Sigmoid colon (tissue), 6 donors: ENCODE measurements at regions not wholly inside any gene's neighbourhood (a gene's known extent, or its start where the extent isn't known, plus 50 kb on each side); places are given as distances from the start of the nearest gene placed in this dataset.
"Not testable (repeated sequence)": the region's sequence is repeated elsewhere in the genome, so short reads cannot be mapped to it uniquely, and the experiment has no call there.

ENCODE experiments used
- DNase-seq: peaks from one replicate; pipeline ENCODE4 v3.0.0-alpha.2; 2019
- H3K27ac ChIP-seq, 4 donors: fragments of 200-600 bp; sonication (generic); one replicate each; pipeline ENCODE4 v1.5.1; 2016 to 2019; ENCODE audit warnings: mild to moderate bottlenecking in 1 of 4
- H3K27me3 ChIP-seq, 3 donors: fragments of 200-600 bp; sonication (generic); one replicate each; pipeline ENCODE4 v1.5.1; 2019; ENCODE audit warnings: mild to moderate bottlenecking in 1 of 3
- H3K36me3 ChIP-seq, 4 donors: fragments of 200-600 bp; sonication (generic); one replicate each; pipeline ENCODE4 v1.5.1; 2016 to 2019
- H3K4me1 ChIP-seq, 4 donors: fragments of 200-600 bp; sonication (generic); one replicate each; pipeline ENCODE4 v1.5.1; 2017 to 2019
- H3K4me3 ChIP-seq, 4 donors: fragments of 200-600 bp; sonication (generic); one replicate each; pipeline ENCODE4 v1.5.1; 2017 to 2019; ENCODE audit warnings: mild to moderate bottlenecking in 2 of 4, moderate library complexity in 1 of 4
- H3K9me3 ChIP-seq, 4 donors: fragments of 200-600 bp in 3 of 4; sonication (generic) in 3 of 4; one replicate each; pipeline versions ENCODE4 v1.5.1 to v1.6.1; 2013 to 2019
- CTCF ChIP-seq, 4 experiments: fragments of 450-650 bp in 3 of 4; fragments of 200-600 bp in 1 of 4; IDR thresholded peaks; one replicate each; pipeline ENCODE4 v1.5.1; 2016 to 2019; ENCODE audit warnings: antibody characterized with exemption in 4 of 4, mild to moderate bottlenecking in 3 of 4, moderate library complexity in 2 of 4
- EP300 ChIP-seq, 4 donors: sonication (generic); formaldehyde crosslinking; IDR thresholded peaks; one replicate each; pipeline ENCODE4 v1.6.1; 2017; ENCODE audit warnings: antibody characterized with exemption in 4 of 4
- POLR2A ChIP-seq, 2 donors: fragments of 450-650 bp; IDR thresholded peaks; one replicate each; pipeline ENCODE4 v1.6.1; 2016; ENCODE audit warnings: antibody characterized with exemption in 2 of 2, mild to moderate bottlenecking in 2 of 2, moderate library complexity in 2 of 2
- POLR2AphosphoS5 ChIP-seq, 4 donors: sonication (generic); formaldehyde crosslinking; IDR thresholded peaks; one replicate each; pipeline ENCODE4 v1.6.1; 2017; ENCODE audit warnings: antibody characterized with exemption in 4 of 4
- WGBS, 2 donors: extraction: QIAGEN DNeasy Blood & Tissue Kit; methylation state at CpG; one replicate each; pipeline ENCODE4 v1.1.7; 2013; 5-methylcytosine and 5-hydroxymethylcytosine counted together
- intact Hi-C: fragments of 100-400 bp; cut with DNase I; formaldehyde crosslinking; loops from one replicate; pipeline ENCODE4 v1.15.1; 2023
- donor health status: healthy with polysubstance abuse.
- donor health status: healthy.

GRCh38 chr3:75502769-75503756, 161.1 kb upstream of the FRG2C start:
- H3K36me3 ChIP-seq, H3K9me3 ChIP-seq, H3K4me1 ChIP-seq, intact Hi-C loops, DNase-seq, H3K27me3 ChIP-seq: not testable (repeated sequence)
- H3K4me3 ChIP-seq, result peak overlapping the region in 1 of 4 donors; percentile 1
- 9 to 31% methylated on average over 18 of the region's 18 CpGs for WGBS, 2 donors
- H3K27ac ChIP-seq, result peak overlapping the region in 1 of 4 donors; percentile 22

- no peak for DNase-seq
- WGBS, 2 donors, result 93 to 96% methylated on average over 21 of the region's 21 CpGs
- no peak overlapping the region for H3K27ac ChIP-seq
- no peaks in the 10 kb centered on the region for H3K4me1 ChIP-seq
- TF ChIP-seq EP300 (IDR thresholded peaks at IDR 0.05), result no peak
- TF ChIP-seq POLR2AphosphoS5 (IDR thresholded peaks at IDR 0.05), result no peak
- no peak for TF ChIP-seq CTCF (IDR thresholded peaks at IDR 0.05)
- TF ChIP-seq POLR2A (IDR thresholded peaks at IDR 0.05), result no peak
- no peaks in the 10 kb centered on the region for H3K27me3 ChIP-seq
- peaks cover 0 to 6% (median 3%) of the 10 kb centered on the region in 4 donors for H3K9me3 ChIP-seq
- H3K4me3 ChIP-seq, result no peak overlapping the region
- no peaks in the 10 kb centered on the region for H3K36me3 ChIP-seq
- intact Hi-C loops, result no loop called here
These were observed 157.5 kb upstream of the FRG2C start for GRCh38 chr3:75506603-75507002.

GRCh38 chr3:75507956-75508355, 156.2 kb upstream of the FRG2C start:
- intact Hi-C loops, H3K4me3 ChIP-seq, H3K27ac ChIP-seq, H3K27me3 ChIP-seq, H3K4me1 ChIP-seq, H3K36me3 ChIP-seq, H3K9me3 ChIP-seq, DNase-seq: not testable (repeated sequence)
- WGBS, 2 donors, result 93 to 94% methylated on average over 2 of the region's 2 CpGs

GRCh38 chr3:75527657-75528056, 136.5 kb upstream of the FRG2C start:
- H3K9me3 ChIP-seq, intact Hi-C loops, H3K36me3 ChIP-seq, H3K27ac ChIP-seq, H3K4me3 ChIP-seq, DNase-seq, H3K27me3 ChIP-seq, H3K4me1 ChIP-seq: not testable (repeated sequence)

GRCh38 chr3:75552095-75552494, 112.0 kb upstream of the FRG2C start:
- DNase-seq, H3K27me3 ChIP-seq, H3K36me3 ChIP-seq, intact Hi-C loops, H3K4me1 ChIP-seq, H3K4me3 ChIP-seq, H3K27ac ChIP-seq: not testable (repeated sequence)
- WGBS, 2 donors, result 53 to 58% methylated on average over 11 of the region's 11 CpGs
- TF ChIP-seq CTCF (IDR thresholded peaks at IDR 0.05), result peak in 2 of 4 experiments; percentile 23 to 28
- H3K9me3 ChIP-seq, result peaks cover 0 to 17% (median 1%) of the 10 kb centered on the region in 4 donors

- H3K36me3 ChIP-seq, H3K27ac ChIP-seq, H3K27me3 ChIP-seq, H3K9me3 ChIP-seq, intact Hi-C loops, H3K4me3 ChIP-seq, H3K4me1 ChIP-seq, DNase-seq: not testable (repeated sequence)
- 92 to 93% methylated on average over 3 of the region's 3 CpGs for WGBS, 2 donors
These were observed 99.7 kb upstream of the FRG2C start for GRCh38 chr3:75564427-75564826.

- 69 to 71% methylated on average over 7 of the region's 7 CpGs for WGBS, 2 donors
- H3K4me3 ChIP-seq, H3K4me1 ChIP-seq, intact Hi-C loops, DNase-seq, H3K9me3 ChIP-seq, H3K36me3 ChIP-seq, H3K27ac ChIP-seq, H3K27me3 ChIP-seq: not testable (repeated sequence)
These were observed 91.8 kb upstream of the FRG2C start for GRCh38 chr3:75572303-75572702.

GRCh38 chr3:75579091-75579490, 85.0 kb upstream of the FRG2C start:
- H3K27ac ChIP-seq, H3K9me3 ChIP-seq, H3K4me3 ChIP-seq, DNase-seq, H3K36me3 ChIP-seq, intact Hi-C loops: not testable (repeated sequence)
- peaks cover 0 to 23% (median 0%) of the 10 kb centered on the region in 3 donors for H3K27me3 ChIP-seq
- H3K4me1 ChIP-seq, result peaks cover 0 to 11% (median 8%) of the 10 kb centered on the region in 4 donors
- WGBS, 2 donors, result 51 to 64% methylated on average over 10 of the region's 10 CpGs

- H3K9me3 ChIP-seq, DNase-seq, intact Hi-C loops, H3K36me3 ChIP-seq: not testable (repeated sequence)
- Histone ChIP-seq H3K27ac (peak overlapping the region in 1 of 4 donors; percentile 7), H3K27me3 (peaks cover 0 to 23% (median 0%) of the 10 kb centered on the region in 3 donors), H3K4me1 (peaks cover 0 to 11% (median 8%) of the 10 kb centered on the region in 4 donors), H3K4me3 (peak overlapping the region; percentile 37 to 55 (median 51))
- 1 to 2% methylated on average over 27 of the region's 27 CpGs for WGBS, 2 donors
These were observed 84.6 kb upstream of the FRG2C start for GRCh38 chr3:75579536-75579935.
